Esophagus mucosa (tissue), 1 donor: ENCODE measurements at regions not wholly inside any gene's neighbourhood (a gene's known extent, or its start where the extent isn't known, plus 50 kb on each side); places are given as distances from the start of the nearest gene placed in this dataset.

Experiments used
- ATAC-seq: fragments of 200-7000 bp; cut with Tn5 transposase; one replicate; pipeline ENCODE4 v1.9.1; 2020
- donor health status: DM: yes; HTN: yes; CAD: no.

- no peak for ATAC-seq
These were observed 142.2 kb upstream of the CACNA1E start for GRCh38 chr1:181341026-181341632.

- ATAC-seq, result peak; percentile 75
These were observed 139.2 kb upstream of the CACNA1E start for GRCh38 chr1:181344091-181344490.

GRCh38 chr1:181345146-181345545, 138.2 kb upstream of the CACNA1E start:
- no peak for ATAC-seq

- ATAC-seq, result no peak
These were observed 135.6 kb upstream of the CACNA1E start for GRCh38 chr1:181347495-181348390.

- no peak for ATAC-seq
These were observed 133.8 kb upstream of the CACNA1E start for GRCh38 chr1:181349512-181349911.

- no peak for ATAC-seq
These were observed 133.2 kb upstream of the CACNA1E start for GRCh38 chr1:181350131-181350530.

GRCh38 chr1:181351740-181352139, 131.6 kb upstream of the CACNA1E start:
- no peak for ATAC-seq

GRCh38 chr1:181352695-181353094, 130.6 kb upstream of the CACNA1E start:
- no peak for ATAC-seq

GRCh38 chr1:181353526-181353925, 129.8 kb upstream of the CACNA1E start:
- no peak for ATAC-seq

GRCh38 chr1:181354865-181355264, 128.5 kb upstream of the CACNA1E start:
- ATAC-seq, result no peak

- no peak for ATAC-seq
These were observed 126.6 kb upstream of the CACNA1E start for GRCh38 chr1:181356505-181357340.

GRCh38 chr1:181359012-181359411, 124.3 kb upstream of the CACNA1E start:
- no peak for ATAC-seq

GRCh38 chr1:181364801-181365200, 118.5 kb upstream of the CACNA1E start:
- ATAC-seq, result no peak

- no peak for ATAC-seq
These were observed 116.4 kb upstream of the CACNA1E start for GRCh38 chr1:181366910-181367309.

- ATAC-seq, result no peak
These were observed 113.9 kb upstream of the CACNA1E start for GRCh38 chr1:181369416-181369815.

GRCh38 chr1:181383695-181384094, 99.6 kb upstream of the CACNA1E start:
- no peak for ATAC-seq

GRCh38 chr1:181386340-181386739, 97.0 kb upstream of the CACNA1E start:
- ATAC-seq, result no peak

GRCh38 chr1:181386951-181387350, 96.4 kb upstream of the CACNA1E start:
- no peak for ATAC-seq

GRCh38 chr1:181387702-181388101, 95.6 kb upstream of the CACNA1E start:
- no peak for ATAC-seq

- no peak for ATAC-seq
These were observed 92.8 kb upstream of the CACNA1E start for GRCh38 chr1:181390410-181391077.

GRCh38 chr1:181391301-181391900, 91.9 kb upstream of the CACNA1E start:
- no peak for ATAC-seq

GRCh38 chr1:181392133-181392532, 91.2 kb upstream of the CACNA1E start:
- ATAC-seq, result no peak
